ENCODE measurements at regions not wholly inside any gene's neighbourhood (a gene's known extent, or its start where the extent isn't known, plus 50 kb on each side); places are given as distances from the start of the nearest gene placed in this dataset.

DNA sequence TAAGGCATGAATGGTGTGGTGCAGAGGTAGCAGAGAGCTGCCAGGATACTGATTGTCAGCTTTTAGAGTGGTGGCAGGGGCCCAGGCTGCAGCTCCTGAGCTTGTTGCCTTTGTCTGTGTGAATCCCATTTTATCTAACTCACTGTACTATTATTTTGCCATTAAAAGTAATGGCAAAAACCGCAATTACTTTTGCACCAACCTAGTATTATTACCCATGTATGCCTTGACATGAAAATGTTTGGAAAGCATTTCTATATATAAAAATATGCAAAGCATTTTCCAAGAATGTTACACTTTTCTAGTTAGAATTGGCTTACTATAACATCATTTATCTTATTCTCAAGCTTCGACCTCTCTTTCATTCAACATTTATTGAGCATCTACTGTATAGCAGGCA, 308.1 kb upstream of the MYOCD start:
- no peak overlapping the region for H4K5ac ChIP-seq (ENCODE audit: low read length)
- H3K56ac ChIP-seq (ENCODE audit: low read length): no peak overlapping the region
- no CpG with 5 or more reads among the region's 2 CpGs for WGBS (ENCODE audit: extremely low coverage, insufficient coverage, low lambda C conversion rate)
- H3K4me3 ChIP-seq (ENCODE audit: low read length): no peak overlapping the region
- H3K18ac ChIP-seq (ENCODE audit: low read length): no peak overlapping the region
- no peaks in the 10 kb centered on the region for H3K79me1 ChIP-seq (ENCODE audit: low read length)
- H3K27me3 ChIP-seq (ENCODE audit: insufficient read depth, low read length, poor library complexity): no peaks in the 10 kb centered on the region
- no peak overlapping the region for H3K4me2 ChIP-seq (ENCODE audit: low read length)
- H3K27ac ChIP-seq (ENCODE audit: low read depth, low read length): no peak overlapping the region
- no peak overlapping the region for H3K23ac ChIP-seq (ENCODE audit: low read length)
- H2BK120ac ChIP-seq (ENCODE audit: low read depth, low read length): no peak overlapping the region
- no peak overlapping the region for H3K4ac ChIP-seq (ENCODE audit: low read depth, low read length)
- H3K4me1 ChIP-seq (ENCODE audit: control insufficient read depth, low read depth, low read length): no peaks in the 10 kb centered on the region
- H3K79me2 ChIP-seq (ENCODE audit: control insufficient read depth, insufficient read depth, low read length): no peaks in the 10 kb centered on the region
- H3K36me3 ChIP-seq (ENCODE audit: control insufficient read depth, insufficient read depth, low read length): no peaks in the 10 kb centered on the region
- H2BK5ac ChIP-seq (ENCODE audit: low read length): no peak overlapping the region
- no peak overlapping the region for H2BK15ac ChIP-seq (replicated peaks; ENCODE audit: low read depth)
- no peak overlapping the region for H2AK5ac ChIP-seq (ENCODE audit: low read length)
- DNase-seq: no peak
- no peak overlapping the region for H4K8ac ChIP-seq (ENCODE audit: low read depth, low read length)
- H3K9ac ChIP-seq (ENCODE audit: low read length): no peak overlapping the region

DNA sequence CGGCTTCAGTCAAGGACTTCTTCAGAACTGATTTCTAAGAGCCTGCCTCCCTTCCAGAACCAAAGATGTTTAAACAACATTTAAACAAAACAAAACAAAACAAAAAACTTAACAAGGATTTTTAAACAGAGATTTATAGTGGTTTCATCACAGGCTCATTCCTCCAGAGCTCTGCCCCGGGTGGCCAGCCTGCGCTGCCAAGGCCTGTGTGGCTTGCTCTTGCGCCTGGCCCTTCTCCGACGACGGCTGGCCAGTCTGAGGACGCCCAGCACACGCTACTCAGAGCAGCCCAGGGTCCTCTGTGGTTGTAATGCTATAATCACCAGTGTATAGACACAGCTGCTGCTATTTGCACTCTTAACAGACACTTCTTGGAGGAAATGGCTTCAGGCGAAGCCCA, 307.2 kb upstream of the MYOCD start:
- no peak overlapping the region for H2BK5ac ChIP-seq (ENCODE audit: low read length)
- no peak overlapping the region for H3K4ac ChIP-seq (ENCODE audit: low read depth, low read length)
- H2BK15ac ChIP-seq (replicated peaks; ENCODE audit: low read depth): no peak overlapping the region
- H2BK120ac ChIP-seq (ENCODE audit: low read depth, low read length): no peak overlapping the region
- no peak overlapping the region for H4K5ac ChIP-seq (ENCODE audit: low read length)
- H3K27ac ChIP-seq (ENCODE audit: low read depth, low read length): no peak overlapping the region
- H3K4me2 ChIP-seq (ENCODE audit: low read length): no peak overlapping the region
- H3K36me3 ChIP-seq (ENCODE audit: control insufficient read depth, insufficient read depth, low read length): no peaks in the 10 kb centered on the region
- no peak overlapping the region for H3K18ac ChIP-seq (ENCODE audit: low read length)
- H3K9ac ChIP-seq (ENCODE audit: low read length): no peak overlapping the region
- no peak overlapping the region for H4K8ac ChIP-seq (ENCODE audit: low read depth, low read length)
- H3K4me3 ChIP-seq (ENCODE audit: low read length): no peak overlapping the region
- no peaks in the 10 kb centered on the region for H3K27me3 ChIP-seq (ENCODE audit: insufficient read depth, low read length, poor library complexity)
- no peak overlapping the region for H2AK5ac ChIP-seq (ENCODE audit: low read length)
- no CpG with 5 or more reads among the region's 10 CpGs for WGBS (ENCODE audit: extremely low coverage, insufficient coverage, low lambda C conversion rate)
- no peaks in the 10 kb centered on the region for H3K79me2 ChIP-seq (ENCODE audit: control insufficient read depth, insufficient read depth, low read length)
- no peaks in the 10 kb centered on the region for H3K79me1 ChIP-seq (ENCODE audit: low read length)
- DNase-seq: no peak
- H3K56ac ChIP-seq (ENCODE audit: low read length): no peak overlapping the region
- H3K4me1 ChIP-seq (ENCODE audit: control insufficient read depth, low read depth, low read length): no peaks in the 10 kb centered on the region
- no peak overlapping the region for H3K23ac ChIP-seq (ENCODE audit: low read length)

DNA sequence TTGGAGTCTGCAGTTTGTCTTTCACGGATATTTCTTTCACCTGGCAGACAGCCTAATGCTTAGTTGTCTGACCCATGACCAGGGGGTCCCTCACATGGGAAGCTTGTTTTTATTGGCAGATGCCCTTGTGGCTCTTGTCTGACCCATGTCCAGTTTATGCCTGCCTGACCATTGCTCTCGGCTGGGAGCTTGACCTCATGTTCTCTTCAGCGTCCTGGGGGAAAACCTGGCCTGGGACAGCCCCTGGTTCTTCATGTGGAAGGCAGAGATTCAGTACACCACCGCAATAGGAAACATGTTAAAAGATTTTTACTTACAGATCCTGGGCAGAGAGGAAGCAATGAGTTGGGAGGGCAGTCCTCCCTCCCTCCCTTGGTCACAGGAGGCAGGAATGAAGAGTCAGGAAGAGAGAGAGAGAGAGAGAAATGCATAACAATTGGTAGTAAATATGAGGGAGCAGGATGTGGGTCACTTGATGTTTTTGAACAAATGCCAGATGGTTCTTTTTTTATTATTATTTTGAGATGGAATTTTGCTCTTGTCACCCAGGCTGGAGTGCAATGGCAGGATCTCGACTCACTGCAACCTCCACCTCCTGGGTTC, 302.7 kb upstream of the MYOCD start:
- H3K27me3 ChIP-seq (ENCODE audit: insufficient read depth, low read length, poor library complexity): no peaks in the 10 kb centered on the region
- H3K18ac ChIP-seq (ENCODE audit: low read length): no peak overlapping the region

DNA sequence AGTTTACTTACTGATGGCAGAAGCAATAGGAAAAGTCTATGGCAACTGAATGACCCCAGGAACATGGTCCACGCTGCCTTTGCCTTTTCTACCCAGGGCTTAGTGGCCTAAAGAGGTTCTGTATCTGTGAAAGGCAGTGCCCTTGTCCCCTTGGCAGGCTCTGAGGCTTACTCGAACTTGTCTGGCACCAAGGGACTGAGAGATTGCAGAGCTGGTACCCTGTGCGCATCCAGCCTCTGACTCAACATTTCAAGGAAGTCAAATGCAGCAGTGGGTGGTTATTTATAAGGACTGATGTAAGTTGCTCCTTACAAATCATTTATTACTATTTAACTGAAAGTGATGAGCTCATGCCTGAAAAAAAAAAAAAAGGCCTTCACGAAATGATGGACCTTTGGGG, 299.9 kb upstream of the MYOCD start:
- no peak overlapping the region for H2AK5ac ChIP-seq (ENCODE audit: low read length)
- no peaks in the 10 kb centered on the region for H3K79me2 ChIP-seq (ENCODE audit: control insufficient read depth, insufficient read depth, low read length)
- H3K79me1 ChIP-seq (ENCODE audit: low read length): no peaks in the 10 kb centered on the region
- H4K5ac ChIP-seq (ENCODE audit: low read length): no peak overlapping the region
- H3K27ac ChIP-seq (ENCODE audit: low read depth, low read length): no peak overlapping the region
- no peak overlapping the region for H3K4me2 ChIP-seq (ENCODE audit: low read length)
- no peak overlapping the region for H3K4me3 ChIP-seq (ENCODE audit: low read length)
- no peak for DNase-seq
- WGBS (ENCODE audit: extremely low coverage, insufficient coverage, low lambda C conversion rate): no CpG with 5 or more reads among the region's 4 CpGs
- H2BK15ac ChIP-seq (replicated peaks; ENCODE audit: low read depth): no peak overlapping the region
- no peak overlapping the region for H2BK5ac ChIP-seq (ENCODE audit: low read length)
- H3K23ac ChIP-seq (ENCODE audit: low read length): no peak overlapping the region
- no peak overlapping the region for H3K4ac ChIP-seq (ENCODE audit: low read depth, low read length)
- H3K56ac ChIP-seq (ENCODE audit: low read length): no peak overlapping the region
- no peaks in the 10 kb centered on the region for H3K27me3 ChIP-seq (ENCODE audit: insufficient read depth, low read length, poor library complexity)
- no peak overlapping the region for H4K8ac ChIP-seq (ENCODE audit: low read depth, low read length)
- H3K36me3 ChIP-seq (ENCODE audit: control insufficient read depth, insufficient read depth, low read length): no peaks in the 10 kb centered on the region
- H2BK120ac ChIP-seq (ENCODE audit: low read depth, low read length): no peak overlapping the region
- no peak overlapping the region for H3K9ac ChIP-seq (ENCODE audit: low read length)
- no peaks in the 10 kb centered on the region for H3K4me1 ChIP-seq (ENCODE audit: control insufficient read depth, low read depth, low read length)
- H3K18ac ChIP-seq (ENCODE audit: low read length): no peak overlapping the region

More for the DNA sequence above, 302.7 kb upstream of the MYOCD start:
- no peak overlapping the region for H4K8ac ChIP-seq (ENCODE audit: low read depth, low read length)
- no peak overlapping the region for H3K4me3 ChIP-seq (ENCODE audit: low read length)
- no peak overlapping the region for H3K56ac ChIP-seq (ENCODE audit: low read length)
- no peaks in the 10 kb centered on the region for H3K79me2 ChIP-seq (ENCODE audit: control insufficient read depth, insufficient read depth, low read length)
- H3K9ac ChIP-seq (ENCODE audit: low read length): no peak overlapping the region
- H4K5ac ChIP-seq (ENCODE audit: low read length): no peak overlapping the region
- H3K4me2 ChIP-seq (ENCODE audit: low read length): no peak overlapping the region
- H3K4ac ChIP-seq (ENCODE audit: low read depth, low read length): no peak overlapping the region
- H2BK5ac ChIP-seq (ENCODE audit: low read length): no peak overlapping the region
- no peak overlapping the region for H3K27ac ChIP-seq (ENCODE audit: low read depth, low read length)
- H2BK120ac ChIP-seq (ENCODE audit: low read depth, low read length): no peak overlapping the region
- DNase-seq: no peak
- H3K36me3 ChIP-seq (ENCODE audit: control insufficient read depth, insufficient read depth, low read length): no peaks in the 10 kb centered on the region
- H2BK15ac ChIP-seq (replicated peaks; ENCODE audit: low read depth): no peak overlapping the region
- no peak overlapping the region for H3K23ac ChIP-seq (ENCODE audit: low read length)
- no peaks in the 10 kb centered on the region for H3K79me1 ChIP-seq (ENCODE audit: low read length)
- H3K4me1 ChIP-seq (ENCODE audit: control insufficient read depth, low read depth, low read length): no peaks in the 10 kb centered on the region
- no CpG with 5 or more reads among the region's 5 CpGs for WGBS (ENCODE audit: extremely low coverage, insufficient coverage, low lambda C conversion rate)
- H2AK5ac ChIP-seq (ENCODE audit: low read length): no peak overlapping the region

DNA sequence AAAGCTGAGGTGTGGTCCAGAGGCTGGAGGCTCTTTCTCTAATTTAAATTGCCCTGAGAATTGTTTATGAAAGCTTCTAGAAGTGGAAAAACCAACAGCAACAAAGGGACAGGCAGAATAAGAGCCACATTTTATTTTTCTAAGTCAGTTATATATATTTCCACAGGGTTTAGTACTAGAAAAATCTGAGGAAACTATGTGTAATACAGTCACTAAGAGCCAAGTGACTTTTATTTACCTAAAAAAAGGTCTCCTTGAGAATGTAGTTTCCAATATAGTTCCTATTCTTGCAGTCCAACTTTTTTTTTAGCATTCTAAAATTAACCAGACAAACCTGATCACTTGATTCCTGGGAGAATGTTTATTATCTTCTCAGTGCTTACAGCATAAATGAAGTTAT, 296.6 kb upstream of the MYOCD start:
- Histone ChIP-seq H3K27ac (ENCODE audit: low read depth, low read length) (no peak overlapping the region), H2BK5ac (ENCODE audit: low read length) (no peak overlapping the region), H3K4ac (ENCODE audit: low read depth, low read length) (no peak overlapping the region), H3K79me1 (ENCODE audit: low read length) (no peaks in the 10 kb centered on the region), H2BK120ac (ENCODE audit: low read depth, low read length) (no peak overlapping the region), H3K27me3 (ENCODE audit: insufficient read depth, low read length, poor library complexity) (no peaks in the 10 kb centered on the region), H3K18ac (ENCODE audit: low read length) (no peak overlapping the region), H3K4me3 (ENCODE audit: low read length) (no peak overlapping the region), H4K8ac (ENCODE audit: low read depth, low read length) (no peak overlapping the region), H3K23ac (ENCODE audit: low read length) (no peak overlapping the region), H3K56ac (ENCODE audit: low read length) (no peak overlapping the region), H3K9ac (ENCODE audit: low read length) (no peak overlapping the region), H3K36me3 (ENCODE audit: control insufficient read depth, insufficient read depth, low read length) (no peaks in the 10 kb centered on the region), H3K4me1 (ENCODE audit: control insufficient read depth, low read depth, low read length) (no peaks in the 10 kb centered on the region), H2BK15ac (replicated peaks; ENCODE audit: low read depth) (no peak overlapping the region), H3K4me2 (ENCODE audit: low read length) (no peak overlapping the region), H3K79me2 (ENCODE audit: control insufficient read depth, insufficient read depth, low read length) (no peaks in the 10 kb centered on the region), H2AK5ac (ENCODE audit: low read length) (no peak overlapping the region), H4K5ac (ENCODE audit: low read length) (no peak overlapping the region)
- no peak for DNase-seq

DNA sequence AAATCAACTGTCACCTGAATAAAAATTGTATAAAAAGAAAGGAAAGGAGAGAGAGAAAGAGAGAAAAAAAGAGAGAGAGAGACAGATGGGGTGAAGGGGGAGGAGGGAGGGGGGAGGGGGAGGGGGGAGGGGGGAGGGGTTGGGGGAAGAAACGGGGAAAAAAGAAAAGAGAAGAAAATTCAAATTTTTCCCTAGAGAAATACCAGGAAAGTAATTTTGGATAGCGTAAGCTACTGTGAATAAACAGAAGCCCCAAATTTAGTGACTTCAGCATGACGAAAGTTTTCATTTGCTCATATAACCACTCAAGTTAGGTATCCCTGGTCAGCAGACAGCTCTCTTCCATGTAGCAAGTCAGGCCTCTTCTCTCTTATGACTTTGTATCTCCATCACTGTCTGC, 289.4 kb upstream of the MYOCD start:
- no peak overlapping the region for H3K4ac ChIP-seq (ENCODE audit: low read depth, low read length)
- no peak overlapping the region for H3K4me3 ChIP-seq (ENCODE audit: low read length)
- no peak overlapping the region for H4K8ac ChIP-seq (ENCODE audit: low read depth, low read length)
- no peaks in the 10 kb centered on the region for H3K79me2 ChIP-seq (ENCODE audit: control insufficient read depth, insufficient read depth, low read length)
- no peaks in the 10 kb centered on the region for H3K27me3 ChIP-seq (ENCODE audit: insufficient read depth, low read length, poor library complexity)
- no peak overlapping the region for H4K5ac ChIP-seq (ENCODE audit: low read length)
- no peak overlapping the region for H3K27ac ChIP-seq (ENCODE audit: low read depth, low read length)
- H3K23ac ChIP-seq (ENCODE audit: low read length): no peak overlapping the region
- no peak overlapping the region for H3K18ac ChIP-seq (ENCODE audit: low read length)
- H3K56ac ChIP-seq (ENCODE audit: low read length): no peak overlapping the region
- no peak overlapping the region for H2BK5ac ChIP-seq (ENCODE audit: low read length)
- WGBS (ENCODE audit: extremely low coverage, insufficient coverage, low lambda C conversion rate): no CpG with 5 or more reads among the region's 3 CpGs
- H2AK5ac ChIP-seq (ENCODE audit: low read length): no peak overlapping the region
- no peaks in the 10 kb centered on the region for H3K79me1 ChIP-seq (ENCODE audit: low read length)
- H3K4me2 ChIP-seq (ENCODE audit: low read length): no peak overlapping the region
- no peak overlapping the region for H2BK120ac ChIP-seq (ENCODE audit: low read depth, low read length)
- H3K36me3 ChIP-seq (ENCODE audit: control insufficient read depth, insufficient read depth, low read length): no peaks in the 10 kb centered on the region
- H2BK15ac ChIP-seq (replicated peaks; ENCODE audit: low read depth): no peak overlapping the region
- H3K9ac ChIP-seq (ENCODE audit: low read length): no peak overlapping the region
- no peaks in the 10 kb centered on the region for H3K4me1 ChIP-seq (ENCODE audit: control insufficient read depth, low read depth, low read length)
- peak; percentile 2 for DNase-seq

Data from mesendoderm (in vitro differentiated cells).